BE2C (cell line): ENCODE measurements at regions not wholly inside any gene's neighbourhood (a gene's known extent, or its start where the extent isn't known, plus 50 kb on each side); places are given as distances from the start of the nearest gene placed in this dataset.

Source experiments
- DNase-seq: peaks from one replicate; pipeline ENCODE4 v3.0.0-alpha.2; 2020
- H3K27me3 ChIP-seq: fragments of 250-450 bp; sonication (Bioruptor Pico); 2 replicates; pipeline ENCODE4 v1.5.1; 2020; ENCODE audit warnings: mild to moderate bottlenecking
- H3K36me3 ChIP-seq: fragments of 250-450 bp; sonication (Bioruptor Pico); 2 replicates; pipeline ENCODE4 v1.5.1; 2020; ENCODE audit warnings: mild to moderate bottlenecking
- H3K4me1 ChIP-seq: fragments of 250-450 bp; sonication (Bioruptor Pico); 2 replicates; pipeline ENCODE4 v1.5.1; 2020
- H3K4me3 ChIP-seq: 2 replicates; pipeline ENCODE4 v1.5.1; 2011; ENCODE audit warnings: low read depth, low read length
- H3K9me3 ChIP-seq: fragments of 250-450 bp; sonication (Bioruptor Pico); 2 replicates; pipeline ENCODE4 v1.5.1; 2020
- TF ChIP-seq, protein P1 (sequence below): IDR thresholded peaks from 2 replicates; pipeline ENCODE4 v1.5.1; 2012; ENCODE audit warnings: mild to moderate bottlenecking, low read depth, low read length

- Histone ChIP-seq H3K36me3 (no peaks in the 10 kb centered on the region), H3K4me1 (peaks cover 10% of the 10 kb centered on the region), H3K9me3 (no peaks in the 10 kb centered on the region), H3K4me3 (no peak overlapping the region), H3K27me3 (no peaks in the 10 kb centered on the region)
- TF ChIP-seq, protein P1, sequence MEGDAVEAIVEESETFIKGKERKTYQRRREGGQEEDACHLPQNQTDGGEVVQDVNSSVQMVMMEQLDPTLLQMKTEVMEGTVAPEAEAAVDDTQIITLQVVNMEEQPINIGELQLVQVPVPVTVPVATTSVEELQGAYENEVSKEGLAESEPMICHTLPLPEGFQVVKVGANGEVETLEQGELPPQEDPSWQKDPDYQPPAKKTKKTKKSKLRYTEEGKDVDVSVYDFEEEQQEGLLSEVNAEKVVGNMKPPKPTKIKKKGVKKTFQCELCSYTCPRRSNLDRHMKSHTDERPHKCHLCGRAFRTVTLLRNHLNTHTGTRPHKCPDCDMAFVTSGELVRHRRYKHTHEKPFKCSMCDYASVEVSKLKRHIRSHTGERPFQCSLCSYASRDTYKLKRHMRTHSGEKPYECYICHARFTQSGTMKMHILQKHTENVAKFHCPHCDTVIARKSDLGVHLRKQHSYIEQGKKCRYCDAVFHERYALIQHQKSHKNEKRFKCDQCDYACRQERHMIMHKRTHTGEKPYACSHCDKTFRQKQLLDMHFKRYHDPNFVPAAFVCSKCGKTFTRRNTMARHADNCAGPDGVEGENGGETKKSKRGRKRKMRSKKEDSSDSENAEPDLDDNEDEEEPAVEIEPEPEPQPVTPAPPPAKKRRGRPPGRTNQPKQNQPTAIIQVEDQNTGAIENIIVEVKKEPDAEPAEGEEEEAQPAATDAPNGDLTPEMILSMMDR = no peak
- no peak for DNase-seq
Observed at GRCh38 chr3:193850084-193850619, 257.1 kb downstream of the OPA1 start.

- Histone ChIP-seq H3K4me1 (peaks cover 10% of the 10 kb centered on the region), H3K4me3 (no peak overlapping the region), H3K27me3 (no peaks in the 10 kb centered on the region), H3K9me3 (no peaks in the 10 kb centered on the region), H3K36me3 (no peaks in the 10 kb centered on the region)
- no peak for DNase-seq
- TF ChIP-seq, protein P1 = no peak
Observed at GRCh38 chr3:193851428-193851847, 258.4 kb downstream of the OPA1 start.

GRCh38 chr3:193851941-193852674 lies 259.1 kb downstream of the OPA1 start:
- Histone ChIP-seq H3K4me1 (peaks cover 10% of the 10 kb centered on the region), H3K36me3 (no peaks in the 10 kb centered on the region), H3K9me3 (no peaks in the 10 kb centered on the region), H3K27me3 (no peaks in the 10 kb centered on the region), H3K4me3 (no peak overlapping the region)
- TF ChIP-seq, protein P1 = no peak
- no peak for DNase-seq

- H3K4me1 ChIP-seq = peaks cover 10% of the 10 kb centered on the region
- no peaks in the 10 kb centered on the region for H3K36me3 ChIP-seq
- H3K4me3 ChIP-seq = no peak overlapping the region
- no peak for DNase-seq
- H3K27me3 ChIP-seq = no peaks in the 10 kb centered on the region
- TF ChIP-seq, protein P1 = no peak
- no peaks in the 10 kb centered on the region for H3K9me3 ChIP-seq
Observed at GRCh38 chr3:193852901-193853300, 259.9 kb downstream of the OPA1 start.

GRCh38 chr3:193853511-193854219 lies 260.7 kb downstream of the OPA1 start:
- Histone ChIP-seq H3K4me3 (no peak overlapping the region), H3K9me3 (no peaks in the 10 kb centered on the region), H3K4me1 (peaks cover 10% of the 10 kb centered on the region), H3K27me3 (no peaks in the 10 kb centered on the region), H3K36me3 (no peaks in the 10 kb centered on the region)
- no peak for DNase-seq
- TF ChIP-seq, protein P1 = no peak

GRCh38 chr3:193857996-193858395 lies 265.0 kb downstream of the OPA1 start:
- TF ChIP-seq, protein P1 = no peak
- no peaks in the 10 kb centered on the region for H3K9me3 ChIP-seq
- no peaks in the 10 kb centered on the region for H3K27me3 ChIP-seq
- H3K4me1 ChIP-seq = peaks cover 7% of the 10 kb centered on the region
- DNase-seq = no peak
- H3K36me3 ChIP-seq = no peaks in the 10 kb centered on the region
- no peak overlapping the region for H3K4me3 ChIP-seq
